ENCODE measurements at regions not wholly inside any gene's neighbourhood (a gene's known extent, or its start where the extent isn't known, plus 50 kb on each side); places are given as distances from the start of the nearest gene placed in this dataset.
"Not testable (repeated sequence)": the region's sequence is repeated elsewhere in the genome, so short reads cannot be mapped to it uniquely, and the experiment has no call there.

GRCh38 chr22:45091875-45092274 lies 71.8 kb upstream of the NUP50 start:
- not testable (repeated sequence) for TF ChIP-seq POLR2A (IDR thresholded peaks at IDR 0.05; ENCODE audit: low read length); GATA1 (IDR thresholded peaks at IDR 0.05; ENCODE audit: low read depth, low read length)

Measured in erythroblast (primary cell).